ENCODE measurements at regions not wholly inside any gene's neighbourhood (a gene's known extent, or its start where the extent isn't known, plus 50 kb on each side); places are given as distances from the start of the nearest gene placed in this dataset.

DNA sequence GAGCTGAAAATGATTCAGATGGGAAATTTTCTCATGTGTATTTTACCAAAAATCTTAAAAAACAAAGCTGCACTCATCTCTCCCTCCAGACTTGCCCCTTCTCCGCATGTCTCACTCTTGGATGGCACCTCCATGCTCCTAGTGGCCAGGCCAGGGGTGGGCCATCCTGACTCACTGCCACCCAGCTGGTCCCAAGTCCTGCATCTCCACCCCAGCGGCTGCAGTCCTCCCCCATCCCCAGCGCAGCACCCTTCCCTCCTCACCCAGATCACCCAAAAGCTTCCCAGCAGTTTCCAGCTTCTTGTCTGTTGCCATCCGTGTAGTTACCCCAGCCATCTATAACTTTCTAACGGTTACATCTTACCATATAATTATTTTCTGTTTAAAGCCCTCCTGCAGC lies 53.0 kb upstream of the INSIG1 start:
- intact Hi-C loops (cut with micrococcal nuclease; ENCODE audit: unreplicated experiment) = no loop called here
- DNase-seq = no peak
- Histone ChIP-seq H3K4me3 (ENCODE audit: low read depth, low read length) (no peak overlapping the region), H3K9me3 (peaks cover 10% of the 10 kb centered on the region), H3K27me3 (replicated peaks; ENCODE audit: control insufficient read depth, insufficient read depth, low read length) (no peaks in the 10 kb centered on the region), H3K4me1 (peaks cover 7% of the 10 kb centered on the region), H3K36me3 (ENCODE audit: control insufficient read depth, insufficient read depth, low read length) (no peaks in the 10 kb centered on the region)
- Mint-ChIP-seq H3K9me3 (ENCODE audit: unreplicated experiment) (peaks cover 2% of the 10 kb centered on the region), H3K27me3 (ENCODE audit: insufficient read depth, unreplicated experiment) (no peaks in the 10 kb centered on the region), H3K27ac (ENCODE audit: unreplicated experiment) (no peak overlapping the region), H3K4me1 (ENCODE audit: low read depth, unreplicated experiment) (peaks cover 1% of the 10 kb centered on the region), H3K36me3 (ENCODE audit: insufficient read depth, unreplicated experiment) (peaks cover 2% of the 10 kb centered on the region), H3K4me3 (ENCODE audit: unreplicated experiment) (no peak overlapping the region)
- no TSS peak for BruUV-seq (replicated peaks)
- POLR2A ChIA-PET = no interaction called here
- CTCF ChIA-PET = no interaction called here
- TF ChIP-seq, protein P1, sequence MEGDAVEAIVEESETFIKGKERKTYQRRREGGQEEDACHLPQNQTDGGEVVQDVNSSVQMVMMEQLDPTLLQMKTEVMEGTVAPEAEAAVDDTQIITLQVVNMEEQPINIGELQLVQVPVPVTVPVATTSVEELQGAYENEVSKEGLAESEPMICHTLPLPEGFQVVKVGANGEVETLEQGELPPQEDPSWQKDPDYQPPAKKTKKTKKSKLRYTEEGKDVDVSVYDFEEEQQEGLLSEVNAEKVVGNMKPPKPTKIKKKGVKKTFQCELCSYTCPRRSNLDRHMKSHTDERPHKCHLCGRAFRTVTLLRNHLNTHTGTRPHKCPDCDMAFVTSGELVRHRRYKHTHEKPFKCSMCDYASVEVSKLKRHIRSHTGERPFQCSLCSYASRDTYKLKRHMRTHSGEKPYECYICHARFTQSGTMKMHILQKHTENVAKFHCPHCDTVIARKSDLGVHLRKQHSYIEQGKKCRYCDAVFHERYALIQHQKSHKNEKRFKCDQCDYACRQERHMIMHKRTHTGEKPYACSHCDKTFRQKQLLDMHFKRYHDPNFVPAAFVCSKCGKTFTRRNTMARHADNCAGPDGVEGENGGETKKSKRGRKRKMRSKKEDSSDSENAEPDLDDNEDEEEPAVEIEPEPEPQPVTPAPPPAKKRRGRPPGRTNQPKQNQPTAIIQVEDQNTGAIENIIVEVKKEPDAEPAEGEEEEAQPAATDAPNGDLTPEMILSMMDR (IDR thresholded peaks at IDR 0.05; ENCODE audit: insufficient read depth in 1 of 2, low read depth in 1 of 2, low read length in 1 of 2, severe bottlenecking in 1 of 2, unreplicated experiment in 1 of 2) = no peak

GRCh38 chr7:155247479-155248365 lies 50.0 kb upstream of the INSIG1 start:
- POLR2A ChIA-PET = no interaction called here
- TF ChIP-seq, protein P1 (IDR thresholded peaks at IDR 0.05; ENCODE audit: insufficient read depth in 1 of 2, low read depth in 1 of 2, low read length in 1 of 2, severe bottlenecking in 1 of 2, unreplicated experiment in 1 of 2) = no peak
- no peaks in the 10 kb centered on the region for H3K4me1 Mint-ChIP-seq (ENCODE audit: low read depth, unreplicated experiment)

More at GRCh38 chr7:155247479-155248365, 50.0 kb upstream of the INSIG1 start:
- H3K27me3 ChIP-seq (replicated peaks; ENCODE audit: control insufficient read depth, insufficient read depth, low read length) = no peaks in the 10 kb centered on the region
- intact Hi-C loops (cut with micrococcal nuclease; ENCODE audit: unreplicated experiment) = no loop called here
- no peaks in the 10 kb centered on the region for H3K9me3 Mint-ChIP-seq (ENCODE audit: unreplicated experiment)
- H3K36me3 ChIP-seq (ENCODE audit: control insufficient read depth, insufficient read depth, low read length) = no peaks in the 10 kb centered on the region
- no peak overlapping the region for H3K4me3 ChIP-seq (ENCODE audit: low read depth, low read length)
- H3K27ac Mint-ChIP-seq (ENCODE audit: unreplicated experiment) = no peak overlapping the region
- peaks cover 10% of the 10 kb centered on the region for H3K9me3 ChIP-seq
- H3K36me3 Mint-ChIP-seq (ENCODE audit: insufficient read depth, unreplicated experiment) = no peaks in the 10 kb centered on the region
- no TSS peak for BruUV-seq (replicated peaks)
- H3K4me3 Mint-ChIP-seq (ENCODE audit: unreplicated experiment) = no peak overlapping the region
- CTCF ChIA-PET = no interaction called here
- no peaks in the 10 kb centered on the region for H3K27me3 Mint-ChIP-seq (ENCODE audit: insufficient read depth, unreplicated experiment)
- peaks cover 15% of the 10 kb centered on the region for H3K4me1 ChIP-seq
- DNase-seq = no peak
